Suprapubic skin (tissue), 4 donors: ENCODE measurements at regions not wholly inside any gene's neighbourhood (a gene's known extent, or its start where the extent isn't known, plus 50 kb on each side); places are given as distances from the start of the nearest gene placed in this dataset.

Source experiments
- DNase-seq, 2 donors: peaks; one replicate each; pipeline ENCODE4 v3.0.0-alpha.2; 2019; ENCODE audit warnings: low spot score in 2 of 2
- H3K27ac ChIP-seq: fragments of 200-600 bp; sonication (generic); one replicate; pipeline ENCODE4 v1.5.1; 2019
- H3K27me3 ChIP-seq: fragments of 200-600 bp; sonication (generic); one replicate; pipeline ENCODE4 v1.5.1; 2019
- H3K36me3 ChIP-seq: fragments of 200-600 bp; sonication (generic); one replicate; pipeline ENCODE4 v1.5.1; 2019
- H3K4me1 ChIP-seq: fragments of 200-600 bp; sonication (generic); one replicate; pipeline ENCODE4 v1.5.1; 2019
- H3K4me3 ChIP-seq: fragments of 200-600 bp; sonication (generic); one replicate; pipeline ENCODE4 v1.5.1; 2019; ENCODE audit warnings: mild to moderate bottlenecking
- H3K9me3 ChIP-seq: fragments of 200-600 bp; sonication (generic); one replicate; pipeline ENCODE4 v1.5.1; 2019
- CTCF ChIP-seq, 2 donors: fragments of 200-600 bp in 1 of 2; fragments of 450-650 bp in 1 of 2; sonication (generic) in 1 of 2; IDR thresholded peaks; one replicate each; pipeline ENCODE4 v1.5.1; 2016 to 2019; ENCODE audit warnings: antibody characterized with exemption in 2 of 2, mild to moderate bottlenecking in 1 of 2, moderate library complexity in 1 of 2
- EP300 ChIP-seq: sonication (generic); formaldehyde crosslinking; IDR thresholded peaks from one replicate; pipeline ENCODE4 v1.6.1; 2017; ENCODE audit warnings: antibody characterized with exemption
- POLR2A ChIP-seq, 2 donors: fragments of 450-650 bp; IDR thresholded peaks; one replicate each; pipeline ENCODE4 v1.6.1; 2017; ENCODE audit warnings: antibody characterized with exemption in 2 of 2, mild to moderate bottlenecking in 2 of 2, moderate library complexity in 2 of 2
- POLR2AphosphoS5 ChIP-seq, 3 donors: sonication (generic); formaldehyde crosslinking; IDR thresholded peaks; one replicate each; pipeline ENCODE4 v1.6.1; 2017; ENCODE audit warnings: antibody characterized with exemption in 3 of 3
- WGBS: methylation state at CpG from one replicate; pipeline ENCODE4 v1.1.5; 2018; 5-methylcytosine and 5-hydroxymethylcytosine counted together

- H3K27me3 ChIP-seq = no peaks in the 10 kb centered on the region
- WGBS = 92% methylated on average over 9 of the region's 9 CpGs
- no peaks in the 10 kb centered on the region for H3K36me3 ChIP-seq
- H3K4me1 ChIP-seq = no peaks in the 10 kb centered on the region
- H3K27ac ChIP-seq = no peak overlapping the region
- DNase-seq = no peak
- H3K9me3 ChIP-seq = no peaks in the 10 kb centered on the region
- TF ChIP-seq POLR2AphosphoS5 (IDR thresholded peaks at IDR 0.05) = no peak
- TF ChIP-seq EP300 = no peak
- no peak for TF ChIP-seq CTCF (IDR thresholded peaks at IDR 0.05)
- no peak for TF ChIP-seq POLR2A (IDR thresholded peaks at IDR 0.05)
- H3K4me3 ChIP-seq = no peak overlapping the region
Measured at GRCh38 chr15:91429973-91430372, 329.9 kb downstream of the SV2B start.

- 76% methylated on average over 8 of the region's 8 CpGs for WGBS
Measured at GRCh38 chr15:91431041-91431715, 331.1 kb downstream of the SV2B start.

GRCh38 chr15:91435113-91435512 is 335.1 kb downstream of the SV2B start:
- Histone ChIP-seq H3K27me3 (no peaks in the 10 kb centered on the region), H3K4me3 (no peak overlapping the region), H3K27ac (no peak overlapping the region), H3K9me3 (peaks cover 7% of the 10 kb centered on the region), H3K36me3 (no peaks in the 10 kb centered on the region), H3K4me1 (no peaks in the 10 kb centered on the region)
- DNase-seq = no peak
- no peak for TF ChIP-seq POLR2AphosphoS5 (IDR thresholded peaks at IDR 0.05)
- TF ChIP-seq EP300 = no peak
- TF ChIP-seq POLR2A (IDR thresholded peaks at IDR 0.05) = no peak
- TF ChIP-seq CTCF (IDR thresholded peaks at IDR 0.05) = no peak
- 82% methylated on average over 2 of the region's 2 CpGs for WGBS

More at GRCh38 chr15:91431041-91431715, 331.1 kb downstream of the SV2B start:
- H3K36me3 ChIP-seq = no peaks in the 10 kb centered on the region
- H3K4me1 ChIP-seq = no peaks in the 10 kb centered on the region
- no peak overlapping the region for H3K4me3 ChIP-seq
- no peak overlapping the region for H3K27ac ChIP-seq
- no peaks in the 10 kb centered on the region for H3K27me3 ChIP-seq
- TF ChIP-seq EP300 = no peak
- no peak for TF ChIP-seq POLR2A (IDR thresholded peaks at IDR 0.05)
- TF ChIP-seq CTCF (IDR thresholded peaks at IDR 0.05) = no peak
- no peak for TF ChIP-seq POLR2AphosphoS5 (IDR thresholded peaks at IDR 0.05)
- DNase-seq = no peak
- no peaks in the 10 kb centered on the region for H3K9me3 ChIP-seq

- H3K27me3 ChIP-seq = no peaks in the 10 kb centered on the region
- H3K36me3 ChIP-seq = no peaks in the 10 kb centered on the region
- no peak for DNase-seq
- no peak overlapping the region for H3K4me3 ChIP-seq
- H3K27ac ChIP-seq = no peak overlapping the region
- 71% methylated on average over 3 of the region's 3 CpGs for WGBS
- peaks cover 4% of the 10 kb centered on the region for H3K4me1 ChIP-seq
- peaks cover under 1% of the 10 kb centered on the region for H3K9me3 ChIP-seq
- TF ChIP-seq CTCF (IDR thresholded peaks at IDR 0.05) = no peak
- no peak for TF ChIP-seq POLR2A (IDR thresholded peaks at IDR 0.05)
- no peak for TF ChIP-seq EP300
- no peak for TF ChIP-seq POLR2AphosphoS5 (IDR thresholded peaks at IDR 0.05)
Measured at GRCh38 chr15:91444656-91445055, 344.6 kb downstream of the SV2B start.

GRCh38 chr15:91445695-91446228 is 345.7 kb downstream of the SV2B start:
- TF ChIP-seq POLR2A (IDR thresholded peaks at IDR 0.05) (no peak), CTCF (IDR thresholded peaks at IDR 0.05) (no peak), EP300 (no peak), POLR2AphosphoS5 (IDR thresholded peaks at IDR 0.05) (no peak)
- Histone ChIP-seq H3K9me3 (no peaks in the 10 kb centered on the region), H3K4me1 (peaks cover 4% of the 10 kb centered on the region), H3K27ac (no peak overlapping the region), H3K27me3 (no peaks in the 10 kb centered on the region), H3K36me3 (no peaks in the 10 kb centered on the region), H3K4me3 (no peak overlapping the region)
- no peak for DNase-seq
- WGBS = 37% methylated on average over 3 of the region's 3 CpGs
